Activated T-helper 2 cell treated with anti-CD3 and anti-CD28 coated beads, Interferon-gamma antibody, Interleukin-2, Interleukin-4, amounts not matched to agents 10 μg/mL and 5 μg/mL and 100 μg/mL, durations not matched to agents 14 hours and 24 hours and 36 hours (primary cell): ENCODE measurements at regions not wholly inside any gene's neighbourhood (a gene's known extent, or its start where the extent isn't known, plus 50 kb on each side); places are given as distances from the start of the nearest gene placed in this dataset.

ENCODE experiments used
- DNase-seq: peaks from one replicate; pipeline ENCODE4 v3.0.0; 2021; ENCODE audit warnings: low spot score
- H3K27ac Mint-ChIP-seq: one replicate; pipeline ENCODE4 v1.8.0; 2021; ENCODE audit warnings: mixed read lengths
- H3K27me3 Mint-ChIP-seq: one replicate; pipeline ENCODE4 v1.8.0; 2021; ENCODE audit warnings: low read depth, mixed read lengths
- H3K36me3 Mint-ChIP-seq: one replicate; pipeline ENCODE4 v1.8.0; 2021; ENCODE audit warnings: low read depth, mixed read lengths
- H3K4me1 Mint-ChIP-seq: one replicate; pipeline ENCODE4 v1.8.0; 2021; ENCODE audit warnings: low read depth, mixed read lengths
- H3K4me3 Mint-ChIP-seq: one replicate; pipeline ENCODE4 v1.8.0; 2021; ENCODE audit warnings: low read depth, mild to moderate bottlenecking, moderate library complexity, mixed read lengths
- H3K9me3 Mint-ChIP-seq: one replicate; pipeline ENCODE4 v1.8.0; 2021; ENCODE audit warnings: mixed read lengths
- intact Hi-C: fragments of 100-400 bp; cut with micrococcal nuclease; formaldehyde crosslinking; loops from one replicate; pipeline ENCODE4 v1.15.1; 2023

- Mint-ChIP-seq H3K36me3 (no peaks in the 10 kb centered on the region), H3K4me1 (no peaks in the 10 kb centered on the region), H3K4me3 (no peak overlapping the region), H3K9me3 (no peaks in the 10 kb centered on the region), H3K27ac (no peak overlapping the region), H3K27me3 (peaks cover 18% of the 10 kb centered on the region)
- no peak for DNase-seq
- intact Hi-C loops = no loop called here
Observed at GRCh38 chr6:87950614-87951013, 97.0 kb upstream of the SPACA1 start.

- Mint-ChIP-seq H3K27ac (no peak overlapping the region), H3K36me3 (no peaks in the 10 kb centered on the region), H3K9me3 (no peaks in the 10 kb centered on the region), H3K27me3 (peaks cover 20% of the 10 kb centered on the region), H3K4me1 (no peaks in the 10 kb centered on the region), H3K4me3 (no peak overlapping the region)
- no peak for DNase-seq
- intact Hi-C loops = no loop called here
Observed at GRCh38 chr6:87949194-87949593, 98.4 kb upstream of the SPACA1 start.

- intact Hi-C loops = no loop called here
Observed at GRCh38 chr6:87946669-87947068, 101.0 kb upstream of the SPACA1 start.

GRCh38 chr6:87945966-87946365 is 101.7 kb upstream of the SPACA1 start:
- H3K4me3 Mint-ChIP-seq = no peak overlapping the region
- intact Hi-C loops = no loop called here
- DNase-seq = no peak
- no peaks in the 10 kb centered on the region for H3K9me3 Mint-ChIP-seq
- no peak overlapping the region for H3K27ac Mint-ChIP-seq
- no peaks in the 10 kb centered on the region for H3K36me3 Mint-ChIP-seq
- H3K4me1 Mint-ChIP-seq = no peaks in the 10 kb centered on the region
- peaks cover 37% of the 10 kb centered on the region for H3K27me3 Mint-ChIP-seq

More at GRCh38 chr6:87946669-87947068, 101.0 kb upstream of the SPACA1 start:
- peaks cover 31% of the 10 kb centered on the region for H3K27me3 Mint-ChIP-seq
- H3K4me3 Mint-ChIP-seq = no peak overlapping the region
- H3K4me1 Mint-ChIP-seq = no peaks in the 10 kb centered on the region
- no peak overlapping the region for H3K27ac Mint-ChIP-seq
- no peaks in the 10 kb centered on the region for H3K9me3 Mint-ChIP-seq
- no peak for DNase-seq
- H3K36me3 Mint-ChIP-seq = no peaks in the 10 kb centered on the region

GRCh38 chr6:87945181-87945580 is 102.5 kb upstream of the SPACA1 start:
- Mint-ChIP-seq H3K9me3 (no peaks in the 10 kb centered on the region), H3K4me1 (no peaks in the 10 kb centered on the region)

GRCh38 chr6:87944541-87944954 is 103.1 kb upstream of the SPACA1 start:
- no peak for DNase-seq
- Mint-ChIP-seq H3K27me3 (peaks cover 38% of the 10 kb centered on the region), H3K27ac (no peak overlapping the region), H3K4me3 (no peak overlapping the region), H3K4me1 (no peaks in the 10 kb centered on the region), H3K36me3 (no peaks in the 10 kb centered on the region), H3K9me3 (no peaks in the 10 kb centered on the region)
- intact Hi-C loops = no loop called here

More at GRCh38 chr6:87945181-87945580, 102.5 kb upstream of the SPACA1 start:
- Mint-ChIP-seq H3K27me3 (peaks cover 34% of the 10 kb centered on the region), H3K27ac (no peak overlapping the region), H3K36me3 (no peaks in the 10 kb centered on the region), H3K4me3 (no peak overlapping the region)
- intact Hi-C loops = no loop called here
- no peak for DNase-seq

- no peak for DNase-seq
Observed at GRCh38 chr6:87943191-87943590, 104.5 kb upstream of the SPACA1 start.

GRCh38 chr6:87941556-87942358 is 105.9 kb upstream of the SPACA1 start:
- no peaks in the 10 kb centered on the region for H3K9me3 Mint-ChIP-seq
- H3K27me3 Mint-ChIP-seq = peaks cover 35% of the 10 kb centered on the region
- DNase-seq = no peak
- H3K36me3 Mint-ChIP-seq = no peaks in the 10 kb centered on the region
- intact Hi-C loops = no loop called here
- no peak overlapping the region for H3K4me3 Mint-ChIP-seq
- H3K4me1 Mint-ChIP-seq = no peaks in the 10 kb centered on the region
- H3K27ac Mint-ChIP-seq = no peak overlapping the region

More at GRCh38 chr6:87943191-87943590, 104.5 kb upstream of the SPACA1 start:
- intact Hi-C loops = no loop called here
- H3K4me1 Mint-ChIP-seq = no peaks in the 10 kb centered on the region
- no peaks in the 10 kb centered on the region for H3K36me3 Mint-ChIP-seq
- peaks cover 41% of the 10 kb centered on the region for H3K27me3 Mint-ChIP-seq
- no peak overlapping the region for H3K27ac Mint-ChIP-seq
- no peaks in the 10 kb centered on the region for H3K9me3 Mint-ChIP-seq
- H3K4me3 Mint-ChIP-seq = no peak overlapping the region

GRCh38 chr6:87939776-87940175 is 107.9 kb upstream of the SPACA1 start:
- intact Hi-C loops = no loop called here
- Mint-ChIP-seq H3K9me3 (no peaks in the 10 kb centered on the region), H3K36me3 (no peaks in the 10 kb centered on the region), H3K27ac (no peak overlapping the region), H3K4me1 (no peaks in the 10 kb centered on the region), H3K27me3 (peaks cover 32% of the 10 kb centered on the region), H3K4me3 (no peak overlapping the region)
- DNase-seq = no peak

- Mint-ChIP-seq H3K27me3 (peaks cover 29% of the 10 kb centered on the region), H3K4me3 (no peak overlapping the region), H3K27ac (no peak overlapping the region), H3K9me3 (no peaks in the 10 kb centered on the region), H3K36me3 (no peaks in the 10 kb centered on the region), H3K4me1 (no peaks in the 10 kb centered on the region)
- no peak for DNase-seq
- intact Hi-C loops = no loop called here
Observed at GRCh38 chr6:87938287-87938686, 109.4 kb upstream of the SPACA1 start.

GRCh38 chr6:87936065-87936464 is 111.6 kb upstream of the SPACA1 start:
- Mint-ChIP-seq H3K9me3 (no peaks in the 10 kb centered on the region), H3K4me1 (no peaks in the 10 kb centered on the region), H3K27me3 (peaks cover 14% of the 10 kb centered on the region), H3K36me3 (no peaks in the 10 kb centered on the region), H3K27ac (no peak overlapping the region), H3K4me3 (no peak overlapping the region)
- DNase-seq = no peak
- intact Hi-C loops = no loop called here

- Mint-ChIP-seq H3K27ac (no peak overlapping the region), H3K4me3 (no peak overlapping the region), H3K27me3 (peaks cover 11% of the 10 kb centered on the region), H3K4me1 (no peaks in the 10 kb centered on the region), H3K9me3 (no peaks in the 10 kb centered on the region), H3K36me3 (no peaks in the 10 kb centered on the region)
- no peak for DNase-seq
- intact Hi-C loops = no loop called here
Observed at GRCh38 chr6:87935196-87935595, 112.4 kb upstream of the SPACA1 start.

GRCh38 chr6:87932361-87932760 is 115.3 kb upstream of the SPACA1 start:
- H3K27me3 Mint-ChIP-seq = peaks cover 5% of the 10 kb centered on the region
- H3K4me3 Mint-ChIP-seq = no peak overlapping the region
- H3K9me3 Mint-ChIP-seq = no peaks in the 10 kb centered on the region
- no peak for DNase-seq
- no peaks in the 10 kb centered on the region for H3K36me3 Mint-ChIP-seq
- intact Hi-C loops = loop anchor here (5.0 kb wide), 1 partner anchor 940 kb away; no protein-coding TSS in a partner anchor
- no peak overlapping the region for H3K27ac Mint-ChIP-seq
- H3K4me1 Mint-ChIP-seq = peaks cover 6% of the 10 kb centered on the region
